Hepatocyte (in vitro differentiated cells): ENCODE measurements at regions not wholly inside any gene's neighbourhood (a gene's known extent, or its start where the extent isn't known, plus 50 kb on each side); places are given as distances from the start of the nearest gene placed in this dataset.

Source experiments
- EZH2 ChIP-seq: fragments of 200-600 bp; sonication (generic); IDR thresholded peaks from 2 replicates; pipeline ENCODE4 v1.6.1; 2016; ENCODE audit warnings: antibody characterized with exemption, mild to moderate bottlenecking, borderline replicate concordance
- TF ChIP-seq, protein P1 (sequence below): fragments of 200-600 bp; sonication (generic); IDR thresholded peaks from 2 replicates; pipeline ENCODE4 v1.5.1; 2016; ENCODE audit warnings: antibody characterized with exemption, mild to moderate bottlenecking; ENCODE audit not compliant: poor library complexity

DNA sequence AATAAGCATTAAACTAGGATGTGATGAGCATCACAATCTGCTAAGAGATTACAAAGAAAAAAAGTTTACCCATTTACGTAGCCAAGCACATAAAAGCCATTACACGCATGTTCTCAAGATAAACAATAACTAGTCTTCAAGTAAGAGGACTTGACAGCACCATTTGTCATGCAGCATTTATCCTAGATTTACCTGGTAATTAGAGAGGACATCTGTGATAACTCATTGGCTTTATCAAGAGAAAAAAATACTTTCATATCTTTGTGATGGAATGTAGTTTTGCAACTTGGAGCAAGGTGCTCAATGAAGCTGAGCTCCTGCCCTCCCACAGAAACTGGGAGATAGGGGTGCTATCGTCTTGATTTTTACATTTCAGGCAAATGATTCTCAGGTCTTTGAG, 1023.7 kb downstream of the FSCB start:
- TF ChIP-seq, protein P1, sequence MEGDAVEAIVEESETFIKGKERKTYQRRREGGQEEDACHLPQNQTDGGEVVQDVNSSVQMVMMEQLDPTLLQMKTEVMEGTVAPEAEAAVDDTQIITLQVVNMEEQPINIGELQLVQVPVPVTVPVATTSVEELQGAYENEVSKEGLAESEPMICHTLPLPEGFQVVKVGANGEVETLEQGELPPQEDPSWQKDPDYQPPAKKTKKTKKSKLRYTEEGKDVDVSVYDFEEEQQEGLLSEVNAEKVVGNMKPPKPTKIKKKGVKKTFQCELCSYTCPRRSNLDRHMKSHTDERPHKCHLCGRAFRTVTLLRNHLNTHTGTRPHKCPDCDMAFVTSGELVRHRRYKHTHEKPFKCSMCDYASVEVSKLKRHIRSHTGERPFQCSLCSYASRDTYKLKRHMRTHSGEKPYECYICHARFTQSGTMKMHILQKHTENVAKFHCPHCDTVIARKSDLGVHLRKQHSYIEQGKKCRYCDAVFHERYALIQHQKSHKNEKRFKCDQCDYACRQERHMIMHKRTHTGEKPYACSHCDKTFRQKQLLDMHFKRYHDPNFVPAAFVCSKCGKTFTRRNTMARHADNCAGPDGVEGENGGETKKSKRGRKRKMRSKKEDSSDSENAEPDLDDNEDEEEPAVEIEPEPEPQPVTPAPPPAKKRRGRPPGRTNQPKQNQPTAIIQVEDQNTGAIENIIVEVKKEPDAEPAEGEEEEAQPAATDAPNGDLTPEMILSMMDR = no peak
- TF ChIP-seq EZH2 = no peak
